ENCODE measurements at regions not wholly inside any gene's neighbourhood (a gene's known extent, or its start where the extent isn't known, plus 50 kb on each side); places are given as distances from the start of the nearest gene placed in this dataset.

DNA sequence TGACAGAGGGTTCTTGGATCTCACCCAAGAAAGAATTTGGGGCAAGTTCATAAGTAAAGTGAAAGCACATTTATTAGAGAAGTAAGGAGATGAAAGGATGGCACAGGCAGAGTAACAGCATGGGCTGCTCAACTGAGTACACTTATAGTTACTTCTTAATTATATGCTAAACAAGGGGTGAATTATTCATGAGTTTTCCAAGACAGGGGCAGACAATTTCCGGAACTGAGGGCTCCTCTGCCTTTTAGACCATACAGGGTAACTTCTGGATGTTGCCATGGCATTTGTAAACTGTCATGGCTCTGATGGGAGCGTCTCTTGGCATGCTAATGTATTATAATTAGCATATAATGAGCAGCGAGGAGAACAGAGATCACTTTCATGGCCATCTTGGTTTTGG lies 221.2 kb upstream of the STT3B start:
- TF ChIP-seq, protein P1, sequence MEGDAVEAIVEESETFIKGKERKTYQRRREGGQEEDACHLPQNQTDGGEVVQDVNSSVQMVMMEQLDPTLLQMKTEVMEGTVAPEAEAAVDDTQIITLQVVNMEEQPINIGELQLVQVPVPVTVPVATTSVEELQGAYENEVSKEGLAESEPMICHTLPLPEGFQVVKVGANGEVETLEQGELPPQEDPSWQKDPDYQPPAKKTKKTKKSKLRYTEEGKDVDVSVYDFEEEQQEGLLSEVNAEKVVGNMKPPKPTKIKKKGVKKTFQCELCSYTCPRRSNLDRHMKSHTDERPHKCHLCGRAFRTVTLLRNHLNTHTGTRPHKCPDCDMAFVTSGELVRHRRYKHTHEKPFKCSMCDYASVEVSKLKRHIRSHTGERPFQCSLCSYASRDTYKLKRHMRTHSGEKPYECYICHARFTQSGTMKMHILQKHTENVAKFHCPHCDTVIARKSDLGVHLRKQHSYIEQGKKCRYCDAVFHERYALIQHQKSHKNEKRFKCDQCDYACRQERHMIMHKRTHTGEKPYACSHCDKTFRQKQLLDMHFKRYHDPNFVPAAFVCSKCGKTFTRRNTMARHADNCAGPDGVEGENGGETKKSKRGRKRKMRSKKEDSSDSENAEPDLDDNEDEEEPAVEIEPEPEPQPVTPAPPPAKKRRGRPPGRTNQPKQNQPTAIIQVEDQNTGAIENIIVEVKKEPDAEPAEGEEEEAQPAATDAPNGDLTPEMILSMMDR (IDR thresholded peaks at IDR 0.05) = no peak
- no peak for TF ChIP-seq EP300 (IDR thresholded peaks at IDR 0.05)
- TF ChIP-seq POLR2A (IDR thresholded peaks at IDR 0.05) = no peak
